HG02840 (cell line): ENCODE measurements at regions not wholly inside any gene's neighbourhood (a gene's known extent, or its start where the extent isn't known, plus 50 kb on each side); places are given as distances from the start of the nearest gene placed in this dataset.
A peak's percentile ranks its signal among the peaks of the same experiment; 100 is the strongest.
"Not testable (repeated sequence)": the region's sequence is repeated elsewhere in the genome, so short reads cannot be mapped to it uniquely, and the experiment has no call there.

Experiments
- ATAC-seq: cut with Tn5 transposase; IDR thresholded peaks from one replicate; pipeline ENCODE4 v1.9.1; 2021; ENCODE audit warnings: mild to moderate bottlenecking, moderate library complexity, moderate number of reproducible peaks; ENCODE audit not compliant: unreplicated experiment, low FRiP score

GRCh38 chr5:40453689-40454088 lies 226.0 kb upstream of the PTGER4 start:
- ATAC-seq: no peak

DNA sequence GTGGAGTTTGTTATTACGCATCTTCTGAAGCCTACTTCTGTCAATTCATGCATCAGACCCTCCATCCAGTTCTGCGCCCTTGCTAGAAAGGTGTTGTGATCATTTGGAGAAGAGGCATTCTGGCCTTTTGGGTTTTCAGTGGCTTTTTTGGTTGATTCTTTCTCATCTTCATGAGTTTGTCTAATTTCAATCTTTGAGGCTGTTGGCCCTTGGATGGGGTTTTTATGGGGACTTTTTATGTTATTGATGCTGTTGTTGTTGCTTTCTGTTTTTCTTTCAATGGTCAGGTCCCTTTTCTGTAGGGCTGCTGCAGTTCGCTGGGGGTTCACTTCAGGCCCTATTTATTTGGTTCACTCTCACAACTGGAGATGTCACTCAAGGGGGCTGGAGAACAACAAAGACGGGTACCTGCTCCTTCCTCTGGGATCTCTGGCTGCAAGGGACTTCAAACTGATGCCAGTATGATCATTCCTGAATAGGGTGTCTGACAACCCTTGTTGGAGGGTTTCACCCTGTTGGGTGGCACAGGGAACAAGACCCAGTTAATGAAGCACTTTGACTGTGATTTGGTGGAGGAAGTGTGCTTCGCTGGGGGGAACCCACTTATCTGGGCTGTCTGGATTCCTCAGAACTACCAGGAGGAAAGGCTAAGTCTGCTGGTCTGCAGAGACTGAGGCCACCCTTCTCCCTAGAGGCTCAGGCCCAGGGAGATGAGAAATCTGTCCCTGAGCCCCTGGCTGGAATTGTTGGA lies 226.7 kb upstream of the PTGER4 start:
- ATAC-seq: no peak

DNA sequence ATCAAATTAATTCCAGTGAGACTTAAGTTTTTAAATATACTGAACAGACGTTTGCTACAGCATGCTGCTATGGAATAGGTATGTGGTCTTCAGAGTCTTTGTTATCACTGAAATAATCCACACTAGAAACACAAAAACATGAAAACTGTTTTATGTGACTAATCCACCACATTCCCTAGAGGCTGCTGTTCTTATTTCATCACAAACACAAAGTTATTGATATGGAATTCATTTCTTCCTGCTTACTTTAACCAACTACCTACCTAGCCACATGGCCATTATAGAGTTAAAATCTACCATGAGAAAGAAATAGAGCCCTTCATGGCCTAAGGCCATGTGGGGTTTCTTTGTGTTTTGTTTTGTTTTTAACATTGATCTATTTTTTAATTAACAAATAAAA lies 232.3 kb upstream of the PTGER4 start:
- no peak for ATAC-seq

- no peak for ATAC-seq
Observed at GRCh38 chr5:40446910-40447309, 232.8 kb upstream of the PTGER4 start.

GRCh38 chr5:40442346-40442745 lies 237.4 kb upstream of the PTGER4 start:
- ATAC-seq: no peak

- ATAC-seq: no peak
Observed at GRCh38 chr5:40441733-40442132, 238.0 kb upstream of the PTGER4 start.

- no peak for ATAC-seq
Observed at GRCh38 chr5:40440746-40441145, 239.0 kb upstream of the PTGER4 start.

GRCh38 chr5:40439103-40439502 lies 240.6 kb upstream of the PTGER4 start:
- not testable (repeated sequence) for ATAC-seq

- not testable (repeated sequence) for ATAC-seq
Observed at GRCh38 chr5:40438646-40439045, 241.1 kb upstream of the PTGER4 start.

GRCh38 chr5:40437452-40437861 lies 242.3 kb upstream of the PTGER4 start:
- peak; percentile 63 for ATAC-seq

- peak; percentile 64 for ATAC-seq
Observed at GRCh38 chr5:40436535-40437237, 243.0 kb upstream of the PTGER4 start.

- not testable (repeated sequence) for ATAC-seq
Observed at GRCh38 chr5:40435706-40436105, 244.0 kb upstream of the PTGER4 start.

DNA sequence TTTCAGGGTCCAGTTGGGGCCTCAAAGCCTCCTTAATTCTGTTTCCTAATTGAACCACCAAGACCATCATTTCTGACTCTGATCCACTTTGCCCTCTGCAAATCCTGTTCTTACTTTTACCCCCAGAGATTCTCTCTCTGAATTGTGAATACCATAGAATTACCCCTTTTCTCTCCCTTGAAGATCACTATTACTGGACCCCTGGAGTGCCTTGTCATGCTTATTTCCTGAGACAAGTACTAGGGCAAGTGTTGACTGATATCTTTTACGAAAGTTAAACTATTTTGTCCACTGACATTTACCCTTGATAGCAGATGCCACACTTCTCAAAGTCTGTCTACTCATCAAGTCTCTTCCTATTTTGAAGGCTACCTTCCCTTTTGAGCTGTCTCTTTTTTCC lies 246.9 kb upstream of the PTGER4 start:
- ATAC-seq: no peak

GRCh38 chr5:40431734-40432133 lies 248.0 kb upstream of the PTGER4 start:
- ATAC-seq: no peak

- ATAC-seq: no peak
Observed at GRCh38 chr5:40430101-40430710, 249.5 kb upstream of the PTGER4 start.

DNA sequence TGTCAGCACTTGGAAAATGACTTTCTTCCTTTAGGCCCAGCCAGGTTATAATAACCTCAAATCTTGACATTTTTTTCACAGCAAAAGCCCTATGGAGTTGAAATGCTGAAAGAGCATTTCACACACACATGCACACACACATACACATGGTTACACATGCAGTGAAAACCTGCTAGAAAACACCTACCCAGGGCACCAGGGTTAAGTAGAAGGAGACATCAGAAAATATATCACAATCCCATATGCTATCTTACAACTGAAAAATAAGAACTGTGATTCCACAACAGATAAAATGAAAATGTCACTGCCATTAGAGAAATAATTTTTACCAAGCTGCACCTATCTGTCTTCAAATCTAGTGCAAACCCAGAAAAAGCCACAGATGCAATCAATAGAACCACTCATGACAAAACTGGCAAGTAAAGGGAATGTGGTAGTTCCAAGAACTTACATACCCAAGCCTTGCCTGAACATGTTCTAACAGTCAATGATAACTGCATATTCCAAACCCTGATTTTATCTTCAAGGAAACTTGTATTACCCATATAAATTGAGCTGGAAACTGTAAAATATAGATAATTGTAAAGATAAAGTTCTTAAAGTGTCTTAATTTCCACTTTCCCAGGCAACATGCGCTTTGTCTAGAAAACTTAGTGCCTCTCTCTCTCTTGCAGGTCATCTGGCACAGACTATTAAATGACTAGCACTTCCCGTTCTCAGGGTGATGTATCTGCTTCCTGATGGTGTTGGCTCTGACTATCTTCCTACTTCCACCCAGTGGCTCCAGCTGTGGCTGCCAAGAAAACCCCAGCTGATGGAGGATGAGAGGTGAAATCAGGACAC lies 250.2 kb upstream of the PTGER4 start:
- ATAC-seq: no peak

DNA sequence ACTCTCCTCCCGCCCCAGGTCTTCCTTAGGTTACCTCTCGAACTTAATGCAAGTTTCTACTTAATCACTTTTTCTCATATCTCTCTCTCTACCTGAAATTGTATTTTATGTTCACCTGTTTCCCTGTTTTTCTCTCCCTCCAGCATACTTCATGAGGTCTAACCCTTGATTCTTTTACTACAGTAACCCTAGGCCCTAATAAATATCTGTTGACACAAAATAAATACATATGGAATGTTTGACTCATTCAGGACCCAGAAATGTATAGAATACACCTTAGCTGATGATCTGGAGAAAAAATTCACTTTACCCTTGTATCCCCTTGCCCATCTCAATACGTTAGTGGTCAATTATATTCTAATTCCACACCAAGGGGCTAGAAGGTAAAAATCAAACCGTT lies 250.9 kb upstream of the PTGER4 start:
- ATAC-seq: no peak

DNA sequence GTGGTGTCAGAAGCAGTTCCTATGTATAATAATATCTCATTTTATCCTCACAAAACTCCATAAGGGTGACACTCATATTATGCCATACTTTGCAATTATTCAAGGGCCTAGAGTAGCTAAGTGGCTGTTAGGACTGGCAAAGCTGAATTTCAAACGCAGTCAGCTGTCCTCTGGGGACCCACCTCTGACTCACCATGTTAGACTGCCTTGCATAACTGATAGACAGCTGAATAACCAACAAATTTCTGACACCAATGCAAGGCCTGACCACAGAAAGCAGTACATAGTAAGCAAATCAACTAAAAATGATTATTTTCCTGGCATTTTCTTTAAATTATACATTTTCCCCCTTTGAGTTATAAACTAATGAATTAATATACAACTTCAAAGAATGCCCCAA lies 251.6 kb upstream of the PTGER4 start:
- no peak for ATAC-seq

DNA sequence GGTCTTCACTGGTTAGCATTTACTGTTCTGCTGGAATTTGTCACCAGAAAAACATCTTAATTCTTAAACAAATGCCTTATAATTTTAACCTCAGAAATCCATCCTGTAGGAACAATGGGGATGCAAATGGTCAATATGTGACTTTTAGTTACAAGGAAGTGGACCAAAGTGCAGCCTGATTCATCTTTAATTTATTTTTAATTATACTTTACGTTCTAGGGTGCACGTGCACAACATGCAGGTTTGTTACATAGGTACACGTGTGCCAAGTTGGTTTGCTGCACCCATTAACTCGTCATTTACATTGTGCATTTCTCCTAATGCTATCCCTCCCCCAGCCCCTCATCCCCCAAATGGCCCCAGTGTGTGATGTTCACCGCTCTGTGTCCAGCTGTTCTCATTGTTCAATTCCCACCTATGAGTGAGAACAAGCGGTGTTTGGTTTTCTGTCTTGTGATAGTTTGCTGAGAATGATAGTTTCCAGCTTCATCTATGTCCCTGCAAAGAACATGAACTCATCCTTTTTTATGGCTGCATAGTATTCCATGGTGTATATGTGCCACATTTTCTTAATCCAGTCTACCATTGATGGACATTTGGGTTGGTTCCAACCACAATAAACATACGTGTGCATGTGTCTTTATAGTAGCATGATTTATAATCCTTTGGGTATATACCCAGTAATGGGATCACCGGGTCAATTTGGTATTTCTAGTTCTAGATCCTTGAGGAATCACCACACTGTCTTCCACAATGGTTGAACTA lies 262.5 kb upstream of the PTGER4 start:
- not testable (repeated sequence) for ATAC-seq

DNA sequence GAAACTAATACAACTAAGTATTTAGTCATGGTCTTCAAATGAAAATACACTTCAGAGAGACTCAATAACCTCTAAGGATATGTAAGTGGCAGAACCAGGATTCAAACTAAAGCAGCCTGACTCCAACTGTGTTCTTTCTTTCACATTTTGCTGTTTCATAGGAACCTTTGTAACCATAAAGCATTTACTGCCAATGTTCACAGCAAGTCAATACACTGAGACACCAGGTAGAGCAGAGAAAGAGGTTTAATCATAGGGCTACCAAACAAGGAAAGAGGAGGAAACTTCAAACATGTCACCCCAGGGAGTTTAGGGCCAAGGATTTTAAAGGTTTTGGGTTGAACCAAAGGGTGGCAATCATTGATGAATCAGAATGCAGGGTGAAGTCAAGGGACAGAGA lies 263.1 kb upstream of the PTGER4 start:
- ATAC-seq: no peak
